Caco-2 (cell line): ENCODE measurements at regions not wholly inside any gene's neighbourhood (a gene's known extent, or its start where the extent isn't known, plus 50 kb on each side); places are given as distances from the start of the nearest gene placed in this dataset.
"Not testable (repeated sequence)": the region's sequence is repeated elsewhere in the genome, so short reads cannot be mapped to it uniquely, and the experiment has no call there.

Experiments used
- BruUV-seq: library from RNA; stranded (reverse); fragments of 400-500 nt; replicated peaks from 2 replicates; lab custom pipeline; 2021; lab: Mats Ljungman, UMichigan
- CTCF ChIA-PET: fragments of 300-600 bp; sonication (Branson Sonifier 250); formaldehyde crosslinking; loops from one replicate; lab custom pipeline; 2022; ENCODE audit warnings: antibody characterized with exemption; lab: Charles Lee
- POLR2A ChIA-PET: fragments of 300-600 bp; sonication (Branson Sonifier 250); formaldehyde crosslinking; loops from one replicate; lab custom pipeline; 2022; ENCODE audit warnings: antibody characterized with exemption; lab: Charles Lee
- DNase-seq, 2 experiments: peaks; one replicate each; pipeline versions ENCODE4 v3.0.0 to v3.0.0-alpha.2; 2020 to 2022
- H3K27me3 ChIP-seq: replicated peaks from 2 replicates; pipeline ENCODE4 v1.6.0; 2011; ENCODE audit warnings: low read length; ENCODE audit not compliant: control insufficient read depth, insufficient read depth
- H3K36me3 ChIP-seq: 2 replicates; pipeline ENCODE4 v1.5.1; 2011; ENCODE audit warnings: low read length; ENCODE audit not compliant: control insufficient read depth, insufficient read depth
- H3K4me1 ChIP-seq: fragments of 250-450 bp; sonication (Bioruptor Pico); 2 replicates; pipeline ENCODE4 v1.5.1; 2020; ENCODE audit warnings: mild to moderate bottlenecking
- H3K4me3 ChIP-seq: 2 replicates; pipeline ENCODE4 v1.5.1; 2011; ENCODE audit warnings: low read depth, mild to moderate bottlenecking, control low read depth, low read length
- H3K9me3 ChIP-seq: fragments of 250-450 bp; sonication (Bioruptor Pico); 2 replicates; pipeline ENCODE4 v1.5.1; 2020; ENCODE audit warnings: mild to moderate bottlenecking, moderate library complexity
- H3K27ac Mint-ChIP-seq: one replicate; pipeline ENCODE4 v1.8.0; 2022; ENCODE audit warnings: mixed read lengths; ENCODE audit not compliant: unreplicated experiment
- H3K27me3 Mint-ChIP-seq: one replicate; pipeline ENCODE4 v1.8.0; 2022; ENCODE audit warnings: mixed read lengths; ENCODE audit not compliant: insufficient read depth, unreplicated experiment
- H3K36me3 Mint-ChIP-seq: one replicate; pipeline ENCODE4 v1.8.0; 2022; ENCODE audit warnings: mild to moderate bottlenecking, mixed read lengths; ENCODE audit not compliant: insufficient read depth, unreplicated experiment
- H3K4me1 Mint-ChIP-seq: one replicate; pipeline ENCODE4 v1.8.0; 2022; ENCODE audit warnings: low read depth, mixed read lengths; ENCODE audit not compliant: unreplicated experiment
- H3K4me3 Mint-ChIP-seq: one replicate; pipeline ENCODE4 v1.8.0; 2022; ENCODE audit warnings: mild to moderate bottlenecking, moderate library complexity, mixed read lengths; ENCODE audit not compliant: unreplicated experiment
- H3K9me3 Mint-ChIP-seq: one replicate; pipeline ENCODE4 v1.8.0; 2022; ENCODE audit warnings: mixed read lengths; ENCODE audit not compliant: unreplicated experiment
- intact Hi-C: fragments of 100-400 bp; cut with micrococcal nuclease; formaldehyde crosslinking; loops from one replicate; pipeline ENCODE4 v1.10.0; 2022; ENCODE audit not compliant: unreplicated experiment

- CTCF ChIA-PET = not testable (repeated sequence)
Measured at GRCh38 chr1:146546189-146546588, 317.4 kb upstream of the NOTCH2NLA start.

GRCh38 chr1:146537775-146538373 is 309.1 kb upstream of the NOTCH2NLA start:
- DNase-seq, intact Hi-C loops, H3K36me3 ChIP-seq, H3K4me3 Mint-ChIP-seq, H3K9me3 Mint-ChIP-seq, H3K27ac Mint-ChIP-seq, H3K27me3 ChIP-seq, H3K4me1 Mint-ChIP-seq, BruUV-seq, CTCF ChIA-PET, POLR2A ChIA-PET, H3K9me3 ChIP-seq, H3K27me3 Mint-ChIP-seq, H3K36me3 Mint-ChIP-seq, H3K4me1 ChIP-seq, H3K4me3 ChIP-seq: not testable (repeated sequence)

More at GRCh38 chr1:146546189-146546588, 317.4 kb upstream of the NOTCH2NLA start:
- H3K36me3 Mint-ChIP-seq, POLR2A ChIA-PET, H3K27ac Mint-ChIP-seq, H3K4me1 ChIP-seq, DNase-seq, intact Hi-C loops, H3K27me3 ChIP-seq, H3K4me1 Mint-ChIP-seq, H3K9me3 ChIP-seq, H3K27me3 Mint-ChIP-seq, H3K9me3 Mint-ChIP-seq, H3K4me3 ChIP-seq, H3K4me3 Mint-ChIP-seq, H3K36me3 ChIP-seq, BruUV-seq: not testable (repeated sequence)

- H3K36me3 ChIP-seq, H3K4me3 Mint-ChIP-seq, H3K4me1 Mint-ChIP-seq, H3K9me3 ChIP-seq, H3K9me3 Mint-ChIP-seq, CTCF ChIA-PET, H3K27me3 Mint-ChIP-seq, POLR2A ChIA-PET, H3K4me1 ChIP-seq, H3K27ac Mint-ChIP-seq, H3K27me3 ChIP-seq, DNase-seq, BruUV-seq, intact Hi-C loops, H3K4me3 ChIP-seq, H3K36me3 Mint-ChIP-seq: not testable (repeated sequence)
Measured at GRCh38 chr1:146536028-146536427, 307.2 kb upstream of the NOTCH2NLA start.

- H3K9me3 ChIP-seq, intact Hi-C loops, H3K4me3 ChIP-seq, DNase-seq, BruUV-seq, H3K9me3 Mint-ChIP-seq, H3K27ac Mint-ChIP-seq, H3K36me3 Mint-ChIP-seq, CTCF ChIA-PET, H3K27me3 Mint-ChIP-seq, H3K4me1 ChIP-seq, H3K4me3 Mint-ChIP-seq, H3K36me3 ChIP-seq, POLR2A ChIA-PET, H3K4me1 Mint-ChIP-seq, H3K27me3 ChIP-seq: not testable (repeated sequence)
Measured at GRCh38 chr1:146535575-146535974, 306.8 kb upstream of the NOTCH2NLA start.

GRCh38 chr1:146530958-146531357 is 302.1 kb upstream of the NOTCH2NLA start:
- POLR2A ChIA-PET = not testable (repeated sequence)

GRCh38 chr1:146522812-146523211 is 294.0 kb upstream of the NOTCH2NLA start:
- H3K36me3 ChIP-seq, H3K27me3 ChIP-seq, H3K4me1 Mint-ChIP-seq, H3K27ac Mint-ChIP-seq, CTCF ChIA-PET, POLR2A ChIA-PET, H3K4me3 ChIP-seq, H3K36me3 Mint-ChIP-seq, H3K9me3 Mint-ChIP-seq, BruUV-seq, intact Hi-C loops, H3K27me3 Mint-ChIP-seq, H3K4me3 Mint-ChIP-seq, H3K4me1 ChIP-seq, DNase-seq, H3K9me3 ChIP-seq: not testable (repeated sequence)

More at GRCh38 chr1:146530958-146531357, 302.1 kb upstream of the NOTCH2NLA start:
- CTCF ChIA-PET, H3K27me3 Mint-ChIP-seq, H3K4me1 ChIP-seq, H3K27ac Mint-ChIP-seq, H3K4me3 ChIP-seq, intact Hi-C loops, H3K27me3 ChIP-seq, DNase-seq, BruUV-seq, H3K4me1 Mint-ChIP-seq, H3K36me3 ChIP-seq, H3K9me3 ChIP-seq, H3K9me3 Mint-ChIP-seq, H3K4me3 Mint-ChIP-seq, H3K36me3 Mint-ChIP-seq: not testable (repeated sequence)

- POLR2A ChIA-PET, H3K9me3 Mint-ChIP-seq, H3K36me3 ChIP-seq, H3K4me1 ChIP-seq, CTCF ChIA-PET, DNase-seq, intact Hi-C loops, BruUV-seq, H3K27ac Mint-ChIP-seq, H3K4me1 Mint-ChIP-seq, H3K27me3 ChIP-seq, H3K4me3 Mint-ChIP-seq, H3K27me3 Mint-ChIP-seq, H3K4me3 ChIP-seq, H3K9me3 ChIP-seq, H3K36me3 Mint-ChIP-seq: not testable (repeated sequence)
Measured at GRCh38 chr1:146522345-146522744, 293.5 kb upstream of the NOTCH2NLA start.
